GM12878 (cell line): ENCODE measurements at regions not wholly inside any gene's neighbourhood (a gene's known extent, or its start where the extent isn't known, plus 50 kb on each side); places are given as distances from the start of the nearest gene placed in this dataset.

ENCODE experiments used
- ATAC-seq: fragments of 200-7000 bp; cut with Tn5 transposase; 3 replicates; pipeline ENCODE4 v1.9.1; 2020; ENCODE audit warnings: mild to moderate bottlenecking, moderate library complexity
- BruUV-seq: library from RNA; stranded (reverse); fragments of 400-500 nt; replicated peaks from 2 replicates; lab custom pipeline; 2021; lab: Mats Ljungman, UMichigan
- CTCF ChIA-PET: fragments of 300-600 bp; sonication (Branson Sonifier 250); formaldehyde crosslinking; extraction: SDS; loops from one replicate; lab custom pipeline; 2021; ENCODE audit warnings: inconsistent platforms; lab: Yijun Ruan, JAX
- POLR2A ChIA-PET: fragments of 350-600 bp; formaldehyde crosslinking; extraction: SDS; loops from one replicate; lab custom pipeline; 2021; ENCODE audit warnings: inconsistent platforms; lab: Charles Lee
- RAD21 ChIA-PET: fragments of 300-600 bp; sonication (Branson Sonifier 250); formaldehyde crosslinking; loops from one replicate; lab custom pipeline; 2023; ENCODE audit warnings: antibody characterized with exemption; ENCODE audit not compliant: unreplicated experiment; lab: Charles Lee
- SMC1A ChIA-PET: fragments of 300-600 bp; sonication (Branson Sonifier 250); formaldehyde crosslinking; loops from one replicate; lab custom pipeline; 2023; ENCODE audit not compliant: unreplicated experiment, uncharacterized antibody; lab: Charles Lee
- DNase-seq: peaks from one replicate; pipeline ENCODE4 v3.0.0-alpha.2; 2011; ENCODE audit warnings: low read depth, low spot score
- FAIRE-seq: peaks from 3 replicates; lab custom pipeline; 2011; peaks lifted over from hg19 to GRCh38; lab: Jason Lieb, UNC
- H2AFZ ChIP-seq: 2 replicates; pipeline ENCODE4 v1.6.0; 2011; ENCODE audit warnings: low read depth, low read length, control low read depth; ENCODE audit not compliant: control insufficient read depth
- H3K27ac ChIP-seq: 2 replicates; pipeline ENCODE4 v1.5.1; 2011; ENCODE audit warnings: control low read depth; ENCODE audit not compliant: control insufficient read depth, insufficient read depth
- H3K27me3 ChIP-seq, 2 experiments: replicated peaks in 1 of 2; 2 replicates each; pipeline versions ENCODE4 v1.6.0 to v1.6.1; 2011; ENCODE audit warnings: low read length in 1 of 2; ENCODE audit not compliant: control insufficient read depth in 2 of 2, insufficient read depth in 2 of 2
- H3K36me3 ChIP-seq, 2 experiments: 2 replicates each; pipeline ENCODE4 v1.5.1; 2011; ENCODE audit warnings: low read length in 1 of 2; ENCODE audit not compliant: control insufficient read depth in 2 of 2, insufficient read depth in 2 of 2
- H3K4me1 ChIP-seq: 2 replicates; pipeline ENCODE4 v1.6.1; 2011; ENCODE audit warnings: mild to moderate bottlenecking, low read length, moderate library complexity, mixed read lengths; ENCODE audit not compliant: control insufficient read depth, insufficient read depth
- H3K4me2 ChIP-seq: 2 replicates; pipeline ENCODE4 v1.6.0; 2011; ENCODE audit warnings: control low read depth; ENCODE audit not compliant: control insufficient read depth, insufficient read depth
- H3K4me3 ChIP-seq: fragments of 200-600 bp; sonication (generic); 2 replicates; pipeline ENCODE4 v1.5.1; 2016
- H3K79me2 ChIP-seq: 2 replicates; pipeline ENCODE4 v1.6.0; 2011; ENCODE audit warnings: low read length; ENCODE audit not compliant: control insufficient read depth, insufficient read depth
- H3K9ac ChIP-seq: 2 replicates; pipeline ENCODE4 v1.8.0; 2011; ENCODE audit warnings: low read length, control low read depth, mixed read lengths; ENCODE audit not compliant: control insufficient read depth, insufficient read depth
- H3K9me3 ChIP-seq: replicated peaks from 3 replicates; pipeline ENCODE4 v1.5.1; 2011; ENCODE audit warnings: mild to moderate bottlenecking, low read length; ENCODE audit not compliant: control insufficient read depth, insufficient read depth
- H4K20me1 ChIP-seq: 2 replicates; pipeline ENCODE4 v1.6.0; 2011; ENCODE audit not compliant: control insufficient read depth, insufficient read depth
- ATF3 ChIP-seq: IDR thresholded peaks from 2 replicates; pipeline ENCODE4 v1.6.1; 2011; ENCODE audit warnings: low read depth, mild to moderate bottlenecking, low read length, moderate library complexity, borderline replicate concordance; ENCODE audit errors: extremely low read depth
- BCL11A ChIP-seq: IDR thresholded peaks from 2 replicates; pipeline ENCODE4 v1.6.1; 2011; ENCODE audit warnings: low read depth, low read length
- BMI1 ChIP-seq: fragments of 450-650 bp; IDR thresholded peaks from 2 replicates; pipeline ENCODE4 v1.6.1; 2016; ENCODE audit warnings: mild to moderate bottlenecking, moderate library complexity, borderline replicate concordance
- CTCF ChIP-seq, 3 experiments: IDR thresholded peaks in 2 of 3; conservative IDR thresholded peaks in 1 of 3; 2 replicates each; pipeline ENCODE4 v1.5.1; 2011; ENCODE audit warnings: low read depth in 3 of 3, low read length in 3 of 3, mild to moderate bottlenecking in 3 of 3, control low read depth in 2 of 3, moderate library complexity in 2 of 3, inconsistent platforms in 1 of 3, mixed read lengths in 1 of 3; ENCODE audit not compliant: control insufficient read depth in 2 of 3, insufficient read depth in 1 of 3; ENCODE audit errors: extremely low read depth in 1 of 3
- EED ChIP-seq: sonication (generic); IDR thresholded peaks from 2 replicates; pipeline ENCODE4 v1.6.1; 2016; ENCODE audit warnings: antibody characterized with exemption, low read depth
- MTA3 ChIP-seq: IDR thresholded peaks from 2 replicates; pipeline ENCODE4 v1.6.1; 2012; ENCODE audit warnings: low read length, inconsistent platforms, borderline replicate concordance
- NFXL1 ChIP-seq: fragments of 450-650 bp; IDR thresholded peaks from 2 replicates; pipeline ENCODE4 v1.6.1; 2017; ENCODE audit warnings: antibody characterized with exemption, mild to moderate bottlenecking, borderline replicate concordance
- NR2C1 ChIP-seq: fragments of 450-650 bp; IDR thresholded peaks from 2 replicates; pipeline ENCODE4 v1.6.1; 2017; ENCODE audit warnings: antibody characterized with exemption, mild to moderate bottlenecking, moderate library complexity
- SIN3A ChIP-seq: IDR thresholded peaks from 2 replicates; pipeline ENCODE4 v1.6.1; 2012; ENCODE audit warnings: low read depth, low read length, improper control_type of control experiment
- SP1 ChIP-seq: IDR thresholded peaks from one replicate; pipeline ENCODE4 v1.6.1; 2011; ENCODE audit warnings: low read depth, low read length
- SREBF2 ChIP-seq: IDR thresholded peaks from 2 replicates; pipeline ENCODE4 v1.6.1; 2012; ENCODE audit warnings: mild to moderate bottlenecking, low read length
- SRF ChIP-seq, 2 experiments: IDR thresholded peaks; 2 replicates each; pipeline ENCODE4 v1.6.1; 2011; ENCODE audit warnings: low read depth in 2 of 2, low read length in 2 of 2, mild to moderate bottlenecking in 1 of 2, moderate library complexity in 1 of 2
- SUPT20H ChIP-seq: IDR thresholded peaks from 2 replicates; pipeline ENCODE4 v1.6.1; 2011; ENCODE audit warnings: low read depth, mild to moderate bottlenecking, low read length, moderate library complexity, borderline replicate concordance; ENCODE audit not compliant: control insufficient read depth
- TAF1 ChIP-seq: IDR thresholded peaks from 2 replicates; pipeline ENCODE4 v1.6.1; 2011; ENCODE audit warnings: mild to moderate bottlenecking, low read depth, low read length, borderline replicate concordance
- TARDBP ChIP-seq: IDR thresholded peaks from 2 replicates; pipeline ENCODE4 v1.6.1; 2016; ENCODE audit warnings: borderline replicate concordance
- TCF7 ChIP-seq: IDR thresholded peaks from 2 replicates; pipeline ENCODE4 v1.6.1; 2014; ENCODE audit warnings: antibody characterized with exemption, borderline replicate concordance
- ZBTB4 ChIP-seq: fragments of 450-650 bp; formaldehyde crosslinking; IDR thresholded peaks from 2 replicates; pipeline ENCODE4 v1.4.0; 2022; ENCODE audit warnings: mild to moderate bottlenecking, moderate library complexity
- ZNF622 ChIP-seq: fragments of 450-650 bp; IDR thresholded peaks from 2 replicates; pipeline ENCODE4 v1.6.1; 2017; ENCODE audit warnings: mild to moderate bottlenecking, inconsistent platforms
- in situ Hi-C: fragments of 300-500 bp; cut with MboI; formaldehyde crosslinking; loops from 9 replicates; pipeline ENCODE4 v1.14.3; 2018; ENCODE audit warnings: mixed read lengths
- intact Hi-C: fragments of 100-400 bp; cut with micrococcal nuclease; formaldehyde crosslinking; loops from one replicate; pipeline ENCODE4 v1.14.2; 2022; ENCODE audit not compliant: unreplicated experiment

GRCh38 chr5:38780316-38780715 is 65.5 kb upstream of the OSMR start:
- no peak for TF ChIP-seq TAF1
- TF ChIP-seq EED, result no peak
- TF ChIP-seq SREBF2, result no peak
- no peak for TF ChIP-seq MTA3
- no peak for TF ChIP-seq NR2C1
- no peak for TF ChIP-seq BCL11A
- TF ChIP-seq TCF7, result no peak
- no peak for TF ChIP-seq CTCF (IDR thresholded peaks at IDR 0.05 in 2 of 3, conservative IDR thresholded peaks at IDR 0.05 in 1 of 3; ENCODE audit: control insufficient read depth in 2 of 3, extremely low read depth in 1 of 3, insufficient read depth in 1 of 3, low read depth in 3 of 3, low read length in 3 of 3)
- TF ChIP-seq ZNF622, result no peak
- no peak for TF ChIP-seq BMI1
- no peak for TF ChIP-seq SP1
- no peak for TF ChIP-seq SRF (IDR thresholded peaks at IDR 0.05; ENCODE audit: low read depth in 2 of 2, low read length in 2 of 2)
- TF ChIP-seq SIN3A, result no peak
- no peak for TF ChIP-seq SUPT20H
- TF ChIP-seq ATF3, result no peak
- no peak for TF ChIP-seq ZBTB4
- TF ChIP-seq TARDBP, result no peak
- TF ChIP-seq NFXL1, result no peak
- RAD21 ChIA-PET, result no interaction called here
- Histone ChIP-seq H3K4me1 (no peaks in the 10 kb centered on the region), H3K27ac (no peak overlapping the region), H3K9me3 (no peaks in the 10 kb centered on the region), H4K20me1 (no peaks in the 10 kb centered on the region), H3K9ac (no peak overlapping the region), H3K79me2 (no peaks in the 10 kb centered on the region), H3K4me3 (no peak overlapping the region), H2AFZ (no peak overlapping the region), H3K4me2 (no peak overlapping the region), H3K36me3 (no peaks in the 10 kb centered on the region), H3K27me3 (no peaks in the 10 kb centered on the region)
- ATAC-seq (no peak), FAIRE-seq (no peak), DNase-seq (no peak)
- SMC1A ChIA-PET, result no interaction called here
- CTCF ChIA-PET, result interaction anchor here (1.5 kb wide), 1 partner anchor 339 kb away, joined by 6 read pairs; no protein-coding TSS in a partner anchor
- POLR2A ChIA-PET, result no interaction called here
- in situ Hi-C loops, result no loop called here
- no TSS peak for BruUV-seq
- intact Hi-C loops, result no loop called here
